ENCODE measurements at regions not wholly inside any gene's neighbourhood (a gene's known extent, or its start where the extent isn't known, plus 50 kb on each side); places are given as distances from the start of the nearest gene placed in this dataset.

DNA sequence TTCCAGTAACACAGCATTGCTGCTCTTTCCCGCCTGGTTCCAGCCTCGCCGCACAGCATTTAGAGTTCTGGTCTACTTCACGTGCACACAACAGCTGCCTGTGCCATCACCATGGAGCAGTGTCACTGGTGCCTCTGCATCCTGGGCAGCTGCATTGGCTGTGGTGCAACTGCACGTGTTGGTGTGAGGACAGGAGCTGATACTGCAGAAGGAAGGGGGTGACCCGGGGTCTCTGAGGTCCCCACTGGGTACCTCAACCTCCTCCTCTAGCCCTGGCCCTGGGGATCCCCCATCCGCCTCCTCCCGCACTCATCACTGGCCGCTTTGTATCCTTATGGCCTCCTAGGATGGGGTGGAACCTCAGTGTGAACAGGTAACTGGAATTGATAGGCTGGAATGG is 112.5 kb downstream of the SOX1 start:
- Histone ChIP-seq H3K4me2 (ENCODE audit: unreplicated experiment) (no peak overlapping the region), H3K79me2 (ENCODE audit: insufficient read depth) (no peaks in the 10 kb centered on the region), H3K9me2 (ENCODE audit: insufficient read depth) (no peaks in the 10 kb centered on the region), H3K27ac (no peak overlapping the region), H4K20me1 (ENCODE audit: insufficient read depth) (no peaks in the 10 kb centered on the region), H2AFZ (no peak overlapping the region), H3K4me3 (no peak overlapping the region), H3K4me1 (ENCODE audit: insufficient read depth) (no peaks in the 10 kb centered on the region), H3F3A (ENCODE audit: insufficient read depth) (no peaks in the 10 kb centered on the region), H3K36me3 (ENCODE audit: low read depth) (no peaks in the 10 kb centered on the region), H3K9me3 (ENCODE audit: low read depth) (no peaks in the 10 kb centered on the region), H3K9ac (no peak overlapping the region), H3K27me3 (replicated peaks; ENCODE audit: insufficient read depth) (no peaks in the 10 kb centered on the region)
- TF ChIP-seq EZH2 (IDR thresholded peaks at IDR 0.05; ENCODE audit: insufficient read depth, poor library complexity, severe bottlenecking) (no peak), EZH2phosphoT487 (IDR thresholded peaks at IDR 0.05; ENCODE audit: insufficient read depth, low read depth) (no peak)
- DNase-seq, result no peak
- in situ Hi-C loops (cut with MboI), result no loop called here
- WGBS, 2 experiments (ENCODE audit: low coverage in 1 of 2, low lambda C conversion rate in 2 of 2, missing lambda C conversion rate in 2 of 2), result 41 to 44% methylated on average over 9 of the region's 9 CpGs

DNA sequence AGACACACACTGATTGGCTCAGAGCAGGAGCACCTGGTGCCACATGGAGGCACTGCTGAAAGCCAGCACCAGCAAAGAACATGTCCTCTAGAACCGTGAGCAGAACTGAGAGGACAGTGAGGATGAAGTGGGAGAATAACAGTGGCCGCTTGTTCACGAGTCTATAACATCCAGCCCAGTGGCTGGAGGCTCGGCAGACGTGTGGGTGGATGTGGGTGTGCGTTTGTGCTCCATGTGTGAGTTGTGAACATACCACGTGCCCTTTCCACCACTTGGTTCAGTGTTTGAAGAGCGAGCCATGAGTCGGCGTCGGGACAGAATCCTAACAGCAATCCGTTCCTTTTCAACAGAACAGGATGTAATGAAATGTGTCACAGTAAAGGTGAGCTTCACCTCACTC is 113.0 kb downstream of the SOX1 start:
- Histone ChIP-seq H3K9me2 (ENCODE audit: insufficient read depth) (no peaks in the 10 kb centered on the region), H3K4me2 (ENCODE audit: unreplicated experiment) (no peak overlapping the region), H3K9me3 (ENCODE audit: low read depth) (no peaks in the 10 kb centered on the region), H3F3A (ENCODE audit: insufficient read depth) (no peaks in the 10 kb centered on the region), H3K4me1 (ENCODE audit: insufficient read depth) (no peaks in the 10 kb centered on the region), H3K27me3 (replicated peaks; ENCODE audit: insufficient read depth) (no peaks in the 10 kb centered on the region), H3K79me2 (ENCODE audit: insufficient read depth) (no peaks in the 10 kb centered on the region), H2AFZ (no peak overlapping the region), H3K9ac (no peak overlapping the region), H3K4me3 (no peak overlapping the region), H3K36me3 (ENCODE audit: low read depth) (no peaks in the 10 kb centered on the region), H3K27ac (no peak overlapping the region), H4K20me1 (ENCODE audit: insufficient read depth) (no peaks in the 10 kb centered on the region)
- in situ Hi-C loops (cut with MboI), result no loop called here
- TF ChIP-seq EZH2phosphoT487 (IDR thresholded peaks at IDR 0.05; ENCODE audit: insufficient read depth, low read depth) (no peak), EZH2 (IDR thresholded peaks at IDR 0.05; ENCODE audit: insufficient read depth, poor library complexity, severe bottlenecking) (no peak)
- 32 to 36% methylated on average over 12 of the region's 12 CpGs for WGBS, 2 experiments (ENCODE audit: low coverage in 1 of 2, low lambda C conversion rate in 2 of 2, missing lambda C conversion rate in 2 of 2)
- DNase-seq, result no peak

DNA sequence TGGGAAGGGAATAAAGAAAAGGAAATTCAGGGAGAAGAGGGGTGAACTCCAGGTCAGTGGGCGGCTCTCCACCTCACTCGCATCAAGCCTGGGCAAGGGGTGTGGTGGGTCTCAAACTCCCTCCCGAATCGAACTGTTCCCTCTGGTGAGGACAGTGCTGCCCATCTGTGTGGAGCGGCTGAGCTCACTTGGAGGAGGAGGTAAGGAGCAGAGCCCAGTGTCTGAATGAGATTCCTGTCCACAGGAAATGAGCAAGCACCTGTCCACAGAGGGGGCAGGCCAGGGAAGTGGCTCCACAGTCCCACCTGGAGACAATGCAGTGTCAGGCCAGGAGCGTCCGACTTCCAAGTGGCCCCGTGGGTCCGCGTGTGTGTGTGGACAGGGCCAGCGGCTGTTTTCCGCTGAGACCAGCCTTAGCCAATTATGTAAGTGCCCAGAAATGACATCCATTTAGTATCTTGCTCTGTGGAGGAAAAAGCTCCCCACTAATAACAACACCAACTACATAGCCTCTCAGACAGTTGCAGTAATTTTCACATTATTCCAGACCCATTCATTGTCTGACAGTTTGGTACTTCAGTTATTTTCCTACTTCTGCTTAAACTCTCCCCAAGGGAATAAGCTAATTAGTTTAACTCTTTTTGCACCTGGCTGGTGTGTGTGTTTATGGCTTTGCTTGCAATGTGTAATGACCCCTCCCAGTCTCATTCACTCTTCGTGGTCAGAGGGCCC is 114.6 kb downstream of the SOX1 start:
- Histone ChIP-seq H3K9me2 (ENCODE audit: insufficient read depth) (no peaks in the 10 kb centered on the region), H3K27ac (no peak overlapping the region), H3K4me2 (ENCODE audit: unreplicated experiment) (no peak overlapping the region), H3K27me3 (replicated peaks; ENCODE audit: insufficient read depth) (no peaks in the 10 kb centered on the region), H3F3A (ENCODE audit: insufficient read depth) (no peaks in the 10 kb centered on the region), H3K79me2 (ENCODE audit: insufficient read depth) (no peaks in the 10 kb centered on the region), H3K9me3 (ENCODE audit: low read depth) (no peaks in the 10 kb centered on the region), H2AFZ (no peak overlapping the region), H3K36me3 (ENCODE audit: low read depth) (no peaks in the 10 kb centered on the region), H3K9ac (no peak overlapping the region), H3K4me3 (no peak overlapping the region), H3K4me1 (ENCODE audit: insufficient read depth) (no peaks in the 10 kb centered on the region), H4K20me1 (ENCODE audit: insufficient read depth) (no peaks in the 10 kb centered on the region)
- TF ChIP-seq EZH2phosphoT487 (IDR thresholded peaks at IDR 0.05; ENCODE audit: insufficient read depth, low read depth) (no peak), EZH2 (IDR thresholded peaks at IDR 0.05; ENCODE audit: insufficient read depth, poor library complexity, severe bottlenecking) (no peak)
- 16 to 22% methylated on average over 13 of the region's 13 CpGs for WGBS, 2 experiments (ENCODE audit: low coverage in 1 of 2, low lambda C conversion rate in 2 of 2, missing lambda C conversion rate in 2 of 2)
- no peak for DNase-seq
- in situ Hi-C loops (cut with MboI), result no loop called here

DNA sequence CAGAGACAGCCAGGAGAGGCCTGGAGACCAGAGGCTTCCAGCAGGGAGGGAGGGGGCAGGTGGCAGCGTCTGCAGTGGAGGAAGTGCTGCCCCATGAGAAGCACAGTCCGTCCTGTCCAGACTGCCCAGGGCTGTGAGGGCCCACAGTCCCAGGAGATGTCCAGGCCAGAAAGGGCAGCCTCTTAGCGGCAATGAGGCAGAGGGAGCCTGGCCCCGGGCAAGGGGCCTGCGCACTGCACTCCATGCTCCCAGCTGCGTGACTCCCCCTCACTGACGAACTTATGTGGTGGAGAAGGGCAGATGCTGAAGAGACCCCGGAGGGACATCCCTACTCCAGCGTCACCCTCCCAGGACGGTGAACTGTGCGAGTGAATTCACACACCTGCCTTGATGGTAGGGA is 115.3 kb downstream of the SOX1 start:
- TF ChIP-seq EZH2phosphoT487 (IDR thresholded peaks at IDR 0.05; ENCODE audit: insufficient read depth, low read depth) (no peak), EZH2 (IDR thresholded peaks at IDR 0.05; ENCODE audit: insufficient read depth, poor library complexity, severe bottlenecking) (no peak)
- WGBS, 2 experiments (ENCODE audit: low coverage in 1 of 2, low lambda C conversion rate in 2 of 2, missing lambda C conversion rate in 2 of 2), result 51 to 57% methylated on average over 8 to 10 of the region's 11 CpGs
- H3K9me3 ChIP-seq (ENCODE audit: low read depth), result no peaks in the 10 kb centered on the region

More for the DNA sequence above, 115.3 kb downstream of the SOX1 start:
- no peak overlapping the region for H3K4me2 ChIP-seq (ENCODE audit: unreplicated experiment)
- in situ Hi-C loops (cut with MboI), result no loop called here
- H3K9me2 ChIP-seq (ENCODE audit: insufficient read depth), result no peaks in the 10 kb centered on the region
- H2AFZ ChIP-seq, result no peak overlapping the region
- H3K4me3 ChIP-seq, result no peak overlapping the region
- no peaks in the 10 kb centered on the region for H3K79me2 ChIP-seq (ENCODE audit: insufficient read depth)
- DNase-seq, result no peak
- H3K4me1 ChIP-seq (ENCODE audit: insufficient read depth), result no peaks in the 10 kb centered on the region
- no peak overlapping the region for H3K27ac ChIP-seq
- no peaks in the 10 kb centered on the region for H3F3A ChIP-seq (ENCODE audit: insufficient read depth)
- H4K20me1 ChIP-seq (ENCODE audit: insufficient read depth), result no peaks in the 10 kb centered on the region
- no peaks in the 10 kb centered on the region for H3K36me3 ChIP-seq (ENCODE audit: low read depth)
- no peak overlapping the region for H3K9ac ChIP-seq
- no peaks in the 10 kb centered on the region for H3K27me3 ChIP-seq (replicated peaks; ENCODE audit: insufficient read depth)
